Neural crest cell (in vitro differentiated cells): ENCODE measurements at regions not wholly inside any gene's neighbourhood (a gene's known extent, or its start where the extent isn't known, plus 50 kb on each side); places are given as distances from the start of the nearest gene placed in this dataset.
"Not testable (repeated sequence)": the region's sequence is repeated elsewhere in the genome, so short reads cannot be mapped to it uniquely, and the experiment has no call there.

Source experiments
- DNase-seq: peaks from one replicate; pipeline ENCODE4 v3.0.0; 2021; ENCODE audit warnings: low read depth, mixed read lengths, low spot score
- H3K27ac Mint-ChIP-seq: one replicate; pipeline ENCODE4 v1.8.0; 2021; ENCODE audit warnings: mild to moderate bottlenecking, mixed read lengths; ENCODE audit not compliant: unreplicated experiment
- H3K27me3 Mint-ChIP-seq: 2 replicates; pipeline ENCODE4 v1.8.0; 2021; ENCODE audit warnings: low read depth, mild to moderate bottlenecking, mixed read lengths
- H3K36me3 Mint-ChIP-seq: 2 replicates; pipeline ENCODE4 v1.8.0; 2021; ENCODE audit warnings: low read depth, mild to moderate bottlenecking, mixed read lengths
- H3K4me1 Mint-ChIP-seq: 2 replicates; pipeline ENCODE4 v1.8.0; 2021; ENCODE audit warnings: mixed read lengths
- H3K4me3 Mint-ChIP-seq: one replicate; pipeline ENCODE4 v1.8.0; 2021; ENCODE audit warnings: mild to moderate bottlenecking, mixed read lengths
- H3K9me3 Mint-ChIP-seq: 2 replicates; pipeline ENCODE4 v1.8.0; 2021; ENCODE audit warnings: mixed read lengths
- CTCF ChIP-seq: fragments of 200-600 bp; sonication (generic); conservative IDR thresholded peaks from 2 replicates; pipeline ENCODE4 v1.5.0; 2021; ENCODE audit warnings: antibody characterized with exemption, mild to moderate bottlenecking

GRCh38 chr19:23984911-23985310 is 70.2 kb downstream of the ZNF726 start:
- not testable (repeated sequence) for H3K27ac Mint-ChIP-seq, DNase-seq, H3K4me1 Mint-ChIP-seq, H3K36me3 Mint-ChIP-seq, H3K4me3 Mint-ChIP-seq, H3K27me3 Mint-ChIP-seq
- H3K9me3 Mint-ChIP-seq = peaks cover 30% of the 10 kb centered on the region

GRCh38 chr19:23986623-23987022 is 71.9 kb downstream of the ZNF726 start:
- TF ChIP-seq CTCF = no peak
- H3K4me3 Mint-ChIP-seq = no peak overlapping the region
- DNase-seq = no peak
- H3K4me1 Mint-ChIP-seq = no peaks in the 10 kb centered on the region
- no peaks in the 10 kb centered on the region for H3K36me3 Mint-ChIP-seq
- no peaks in the 10 kb centered on the region for H3K27me3 Mint-ChIP-seq
- H3K27ac Mint-ChIP-seq = no peak overlapping the region
- peaks cover 23% of the 10 kb centered on the region for H3K9me3 Mint-ChIP-seq

GRCh38 chr19:23991170-23991569 is 76.5 kb downstream of the ZNF726 start:
- H3K4me1 Mint-ChIP-seq = no peaks in the 10 kb centered on the region
- no peaks in the 10 kb centered on the region for H3K27me3 Mint-ChIP-seq
- peaks cover 24% of the 10 kb centered on the region for H3K9me3 Mint-ChIP-seq
- H3K4me3 Mint-ChIP-seq = no peak overlapping the region
- peaks cover 3% of the 10 kb centered on the region for H3K36me3 Mint-ChIP-seq
- no peak for DNase-seq
- no peak overlapping the region for H3K27ac Mint-ChIP-seq
- no peak for TF ChIP-seq CTCF

GRCh38 chr19:23992348-23992747 is 77.7 kb downstream of the ZNF726 start:
- no peak for TF ChIP-seq CTCF
- no peak for DNase-seq
- no peak overlapping the region for H3K4me3 Mint-ChIP-seq
- H3K4me1 Mint-ChIP-seq = no peaks in the 10 kb centered on the region
- H3K36me3 Mint-ChIP-seq = peaks cover 5% of the 10 kb centered on the region
- peaks cover 33% of the 10 kb centered on the region for H3K9me3 Mint-ChIP-seq
- H3K27ac Mint-ChIP-seq = no peak overlapping the region
- no peaks in the 10 kb centered on the region for H3K27me3 Mint-ChIP-seq

- Mint-ChIP-seq H3K27me3 (no peaks in the 10 kb centered on the region), H3K27ac (no peak overlapping the region), H3K4me1 (no peaks in the 10 kb centered on the region), H3K4me3 (no peak overlapping the region), H3K36me3 (peaks cover 5% of the 10 kb centered on the region), H3K9me3 (peaks cover 30% of the 10 kb centered on the region)
- DNase-seq = no peak
- no peak for TF ChIP-seq CTCF
These were observed 78.8 kb downstream of the ZNF726 start for GRCh38 chr19:23993440-23993839.

- H3K27me3 Mint-ChIP-seq = no peaks in the 10 kb centered on the region
- H3K27ac Mint-ChIP-seq = no peak overlapping the region
- H3K4me3 Mint-ChIP-seq = no peak overlapping the region
- no peaks in the 10 kb centered on the region for H3K4me1 Mint-ChIP-seq
- H3K36me3 Mint-ChIP-seq = peaks cover 9% of the 10 kb centered on the region
- no peak for DNase-seq
- peaks cover 34% of the 10 kb centered on the region for H3K9me3 Mint-ChIP-seq
- peak; percentile 50 for TF ChIP-seq CTCF
These were observed 81.9 kb downstream of the ZNF726 start for GRCh38 chr19:23996549-23996948.
